Natural killer cell (primary cell): ENCODE measurements at regions not wholly inside any gene's neighbourhood (a gene's known extent, or its start where the extent isn't known, plus 50 kb on each side); places are given as distances from the start of the nearest gene placed in this dataset.

ENCODE experiments used
- ATAC-seq, 3 donors: fragments of 150-1000 bp in 2 of 3; fragments of 200-7000 bp in 1 of 3; cut with Tn5 transposase; 1 replicate in 1 of 3; 2 replicates in 2 of 3; pipeline ENCODE4 v1.10.0; 2021; ENCODE audit warnings: mild to moderate bottlenecking in 2 of 3, moderate library complexity in 2 of 3
- DNase-seq, 2 donors: peaks; one replicate each; pipeline versions ENCODE4 v3.0.0 to v3.0.0-alpha.2; 2013 to 2021; ENCODE audit warnings: mixed read lengths in 1 of 2
- H3K27ac ChIP-seq: one replicate; pipeline ENCODE4 v1.5.1; 2013; ENCODE audit warnings: mild to moderate bottlenecking, low read length
- H3K27me3 ChIP-seq: one replicate; pipeline ENCODE4 v1.6.1; 2013; ENCODE audit warnings: low read length; ENCODE audit not compliant: control insufficient read depth, insufficient read depth
- H3K36me3 ChIP-seq: one replicate; pipeline ENCODE4 v1.6.1; 2013; ENCODE audit warnings: low read length; ENCODE audit not compliant: control insufficient read depth, insufficient read depth
- H3K4me1 ChIP-seq: one replicate; pipeline ENCODE4 v1.6.1; 2013; ENCODE audit warnings: low read length; ENCODE audit not compliant: control insufficient read depth, insufficient read depth
- H3K4me3 ChIP-seq: one replicate; pipeline ENCODE4 v1.5.1; 2013; ENCODE audit warnings: low read length
- H3K9me3 ChIP-seq: one replicate; pipeline ENCODE4 v1.6.1; 2013; ENCODE audit warnings: low read length; ENCODE audit not compliant: control insufficient read depth, insufficient read depth
- H3K27ac Mint-ChIP-seq, 2 donors: one replicate each; pipeline ENCODE4 v1.8.0; 2022; ENCODE audit warnings: mild to moderate bottlenecking in 2 of 2, mixed read lengths in 2 of 2, moderate library complexity in 1 of 2
- H3K27me3 Mint-ChIP-seq, 2 donors: one replicate each; pipeline ENCODE4 v1.8.0; 2022; ENCODE audit warnings: low read depth in 2 of 2, mixed read lengths in 2 of 2
- H3K36me3 Mint-ChIP-seq: one replicate; pipeline ENCODE4 v1.8.0; 2022; ENCODE audit warnings: mixed read lengths
- H3K4me1 Mint-ChIP-seq, 2 donors: one replicate each; pipeline ENCODE4 v1.8.0; 2022; ENCODE audit warnings: mixed read lengths in 2 of 2
- H3K4me3 Mint-ChIP-seq: one replicate; pipeline ENCODE4 v1.8.0; 2022; ENCODE audit warnings: mild to moderate bottlenecking, moderate library complexity, mixed read lengths
- H3K9me3 Mint-ChIP-seq, 2 donors: one replicate each; pipeline ENCODE4 v1.8.0; 2022; ENCODE audit warnings: mixed read lengths in 2 of 2
- WGBS: methylation state at CpG from one replicate; pipeline ENCODE4 v1.1.7; 2013; ENCODE audit warnings: missing lambda C conversion rate; ENCODE audit not compliant: insufficient coverage; 5-methylcytosine and 5-hydroxymethylcytosine counted together
- intact Hi-C: fragments of 100-400 bp; cut with micrococcal nuclease; formaldehyde crosslinking; loops from one replicate; pipeline ENCODE4 v1.14.2; 2022
- TF ChIP-seq, protein P1 (sequence below): fragments of 200-600 bp; IDR thresholded peaks from one replicate; pipeline ENCODE4 v1.8.0; 2022; ENCODE audit warnings: antibody characterized with exemption

DNA sequence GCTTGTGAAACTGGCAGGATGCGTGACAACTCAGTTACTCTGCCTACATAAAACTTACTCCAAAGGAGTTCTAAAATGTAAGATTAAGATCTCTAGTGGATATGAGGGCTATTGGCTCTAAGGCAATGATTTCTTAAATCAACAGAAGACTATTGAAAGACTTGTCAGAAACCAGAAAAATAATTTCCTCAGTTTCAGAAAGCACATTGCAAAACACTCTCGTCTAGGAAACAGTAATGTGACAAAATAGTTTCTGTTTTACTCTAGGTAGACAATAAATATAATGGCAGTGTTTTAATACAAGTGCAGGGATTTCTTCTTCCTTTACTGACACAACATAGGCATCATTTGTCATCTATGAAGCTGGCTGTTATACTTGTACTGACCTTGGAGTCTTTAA, 230.1 kb downstream of the KCTD12 start:
- 80% methylated on average over 1 of the region's 2 CpGs for WGBS
- H3K27ac ChIP-seq, result no peak overlapping the region
- H3K27me3 Mint-ChIP-seq, result peaks cover 0 to 3% of the 10 kb centered on the region in 2 donors

DNA sequence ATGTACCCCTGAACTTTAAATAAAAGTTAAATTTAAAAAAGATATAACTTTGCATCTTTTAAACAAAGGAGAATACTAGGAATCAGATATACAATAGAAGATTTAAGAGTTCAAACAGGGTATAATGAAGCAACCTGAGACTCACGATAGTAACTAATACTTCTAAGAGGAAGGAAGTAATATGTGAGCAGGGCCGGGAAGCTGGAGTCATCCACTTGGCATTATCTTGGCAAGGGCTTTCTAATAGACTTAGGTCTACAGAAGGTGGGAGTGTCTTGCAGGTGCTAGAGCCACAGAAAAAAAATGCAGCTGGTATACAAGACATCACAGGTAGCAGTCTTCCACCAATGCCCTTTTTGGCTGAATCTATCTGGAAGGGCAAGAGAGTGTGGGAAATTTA, 231.9 kb downstream of the KCTD12 start:
- intact Hi-C loops, result no loop called here
- Mint-ChIP-seq H3K27me3 (peaks cover 0 to 5% of the 10 kb centered on the region in 2 donors), H3K27ac (no peak overlapping the region), H3K9me3 (no peaks in the 10 kb centered on the region), H3K36me3 (no peaks in the 10 kb centered on the region), H3K4me3 (no peak overlapping the region), H3K4me1 (no peaks in the 10 kb centered on the region)
- 50% methylated on average over 2 of the region's 2 CpGs for WGBS
- Histone ChIP-seq H3K36me3 (no peaks in the 10 kb centered on the region), H3K4me1 (no peaks in the 10 kb centered on the region), H3K4me3 (no peak overlapping the region), H3K9me3 (no peaks in the 10 kb centered on the region), H3K27ac (no peak overlapping the region), H3K27me3 (no peaks in the 10 kb centered on the region)
- DNase-seq, result no peak
- no peak for ATAC-seq
- TF ChIP-seq, protein P1, sequence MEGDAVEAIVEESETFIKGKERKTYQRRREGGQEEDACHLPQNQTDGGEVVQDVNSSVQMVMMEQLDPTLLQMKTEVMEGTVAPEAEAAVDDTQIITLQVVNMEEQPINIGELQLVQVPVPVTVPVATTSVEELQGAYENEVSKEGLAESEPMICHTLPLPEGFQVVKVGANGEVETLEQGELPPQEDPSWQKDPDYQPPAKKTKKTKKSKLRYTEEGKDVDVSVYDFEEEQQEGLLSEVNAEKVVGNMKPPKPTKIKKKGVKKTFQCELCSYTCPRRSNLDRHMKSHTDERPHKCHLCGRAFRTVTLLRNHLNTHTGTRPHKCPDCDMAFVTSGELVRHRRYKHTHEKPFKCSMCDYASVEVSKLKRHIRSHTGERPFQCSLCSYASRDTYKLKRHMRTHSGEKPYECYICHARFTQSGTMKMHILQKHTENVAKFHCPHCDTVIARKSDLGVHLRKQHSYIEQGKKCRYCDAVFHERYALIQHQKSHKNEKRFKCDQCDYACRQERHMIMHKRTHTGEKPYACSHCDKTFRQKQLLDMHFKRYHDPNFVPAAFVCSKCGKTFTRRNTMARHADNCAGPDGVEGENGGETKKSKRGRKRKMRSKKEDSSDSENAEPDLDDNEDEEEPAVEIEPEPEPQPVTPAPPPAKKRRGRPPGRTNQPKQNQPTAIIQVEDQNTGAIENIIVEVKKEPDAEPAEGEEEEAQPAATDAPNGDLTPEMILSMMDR, result no peak

More for the DNA sequence above, 230.1 kb downstream of the KCTD12 start:
- no peaks in the 10 kb centered on the region for H3K4me1 ChIP-seq
- H3K36me3 ChIP-seq, result no peaks in the 10 kb centered on the region
- no peaks in the 10 kb centered on the region for H3K4me1 Mint-ChIP-seq
- no peak overlapping the region for H3K4me3 Mint-ChIP-seq
- H3K27ac Mint-ChIP-seq, result no peak overlapping the region
- H3K36me3 Mint-ChIP-seq, result no peaks in the 10 kb centered on the region
- no peaks in the 10 kb centered on the region for H3K9me3 Mint-ChIP-seq
- DNase-seq (no peak), ATAC-seq (no peak)
- no peaks in the 10 kb centered on the region for H3K27me3 ChIP-seq
- TF ChIP-seq, protein P1, result no peak
- intact Hi-C loops, result no loop called here
- H3K9me3 ChIP-seq, result no peaks in the 10 kb centered on the region
- no peak overlapping the region for H3K4me3 ChIP-seq

DNA sequence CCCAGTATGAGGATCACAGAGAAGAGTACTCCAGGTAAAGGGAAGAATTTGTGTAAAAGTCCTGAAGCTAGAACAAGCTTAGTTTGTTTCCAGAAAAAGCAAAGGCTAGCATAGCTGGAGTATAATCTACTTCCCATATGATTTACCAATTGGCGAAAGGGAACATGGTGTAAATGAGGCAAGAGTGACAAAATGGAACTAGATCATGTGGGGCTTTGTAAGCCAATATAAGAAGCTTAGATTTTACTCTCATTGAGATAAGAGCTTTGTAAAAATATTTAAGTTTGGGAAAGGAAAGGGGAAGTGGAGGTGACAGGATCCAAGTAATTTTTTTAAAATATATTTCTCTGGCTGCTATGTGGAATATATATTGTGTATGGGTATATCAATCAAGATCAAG, 234.9 kb downstream of the KCTD12 start:
- no peak overlapping the region for H3K27ac ChIP-seq
- no peak overlapping the region for H3K4me3 ChIP-seq
- H3K27me3 ChIP-seq, result no peaks in the 10 kb centered on the region
- no peaks in the 10 kb centered on the region for H3K36me3 ChIP-seq
- no peaks in the 10 kb centered on the region for H3K4me1 Mint-ChIP-seq
- no peak overlapping the region for H3K27ac Mint-ChIP-seq
- intact Hi-C loops, result no loop called here
- no peaks in the 10 kb centered on the region for H3K9me3 Mint-ChIP-seq
- H3K9me3 ChIP-seq, result no peaks in the 10 kb centered on the region
- no peak for DNase-seq
- no peaks in the 10 kb centered on the region for H3K36me3 Mint-ChIP-seq
- no peak overlapping the region for H3K4me3 Mint-ChIP-seq
- no peak for ATAC-seq
- H3K4me1 ChIP-seq, result no peaks in the 10 kb centered on the region
- H3K27me3 Mint-ChIP-seq, result peaks cover 0 to 5% of the 10 kb centered on the region in 2 donors
- 90% methylated on average over 1 of the region's 1 CpG for whole genome bisulfite sequencing
- TF ChIP-seq, protein P1, result no peak

DNA sequence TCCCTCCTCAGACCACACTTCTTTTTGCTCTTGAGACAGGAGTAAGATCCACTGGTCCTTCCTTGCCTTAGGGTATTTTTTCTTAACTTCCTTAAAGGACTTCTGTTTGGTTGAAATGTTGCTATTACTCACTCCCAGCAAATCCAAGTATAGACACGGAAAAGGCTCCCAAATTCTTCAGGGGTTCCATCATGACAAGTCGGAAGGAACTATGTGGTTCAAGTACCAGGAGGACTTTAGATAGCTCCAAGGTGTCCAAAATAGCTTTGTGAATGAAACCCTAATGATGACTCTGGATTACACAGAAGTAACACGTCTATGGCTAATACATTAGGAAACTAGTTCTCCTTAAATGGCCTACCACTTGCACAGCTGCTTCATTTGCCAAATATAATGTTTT, 238.7 kb downstream of the KCTD12 start:
- H3K27ac Mint-ChIP-seq, result no peak overlapping the region
- H3K4me1 Mint-ChIP-seq, result no peaks in the 10 kb centered on the region
- H3K4me1 ChIP-seq, result no peaks in the 10 kb centered on the region
- H3K9me3 ChIP-seq, result no peaks in the 10 kb centered on the region
- H3K36me3 ChIP-seq, result no peaks in the 10 kb centered on the region
- no peaks in the 10 kb centered on the region for H3K9me3 Mint-ChIP-seq
- DNase-seq, result no peak
- H3K27me3 Mint-ChIP-seq, result peaks cover 0 to 2% of the 10 kb centered on the region in 2 donors
- no peak overlapping the region for H3K4me3 Mint-ChIP-seq
- no peaks in the 10 kb centered on the region for H3K36me3 Mint-ChIP-seq
- H3K27me3 ChIP-seq, result no peaks in the 10 kb centered on the region
- TF ChIP-seq, protein P1, result no peak
- ATAC-seq, result no peak
- WGBS, result 88% methylated on average over 3 of the region's 3 CpGs
- intact Hi-C loops, result no loop called here
- H3K27ac ChIP-seq, result no peak overlapping the region
- H3K4me3 ChIP-seq, result no peak overlapping the region
